NCI-H2107 treated with DMSO at 0.1 percent for 48 hours (cell line): ENCODE measurements at regions not wholly inside any gene's neighbourhood (a gene's known extent, or its start where the extent isn't known, plus 50 kb on each side); places are given as distances from the start of the nearest gene placed in this dataset.

Source experiments
- DNase-seq: peaks from one replicate; lab custom pipeline; 2025; ENCODE audit not compliant: unreplicated experiment; lab: John Stamatoyannopoulos, UW

- no peak for DNase-seq
Measured at GRCh38 chr12:92332552-92332951, 186.9 kb upstream of the BTG1 start.

DNA sequence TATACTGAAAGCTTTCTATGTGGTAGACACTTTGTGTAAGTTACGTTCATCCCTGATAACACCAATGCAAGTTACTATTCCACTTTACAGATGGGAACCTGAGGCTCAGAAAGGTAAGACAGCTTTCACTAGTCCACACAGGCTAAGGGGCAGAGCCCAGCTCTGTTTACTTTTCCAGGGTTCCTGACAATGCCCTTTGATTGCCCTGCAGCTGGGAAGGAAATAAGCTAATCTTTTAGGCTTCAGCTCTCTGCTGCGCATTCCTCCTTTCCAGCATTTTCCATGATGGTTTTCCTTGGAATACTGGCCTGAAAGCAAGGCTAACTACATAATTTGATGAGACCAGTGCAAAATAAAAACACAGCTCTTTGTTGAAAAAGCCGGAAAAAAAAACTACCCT is 185.7 kb upstream of the BTG1 start:
- DNase-seq: no peak

GRCh38 chr12:92330654-92331053 is 185.0 kb upstream of the BTG1 start:
- DNase-seq: no peak

DNA sequence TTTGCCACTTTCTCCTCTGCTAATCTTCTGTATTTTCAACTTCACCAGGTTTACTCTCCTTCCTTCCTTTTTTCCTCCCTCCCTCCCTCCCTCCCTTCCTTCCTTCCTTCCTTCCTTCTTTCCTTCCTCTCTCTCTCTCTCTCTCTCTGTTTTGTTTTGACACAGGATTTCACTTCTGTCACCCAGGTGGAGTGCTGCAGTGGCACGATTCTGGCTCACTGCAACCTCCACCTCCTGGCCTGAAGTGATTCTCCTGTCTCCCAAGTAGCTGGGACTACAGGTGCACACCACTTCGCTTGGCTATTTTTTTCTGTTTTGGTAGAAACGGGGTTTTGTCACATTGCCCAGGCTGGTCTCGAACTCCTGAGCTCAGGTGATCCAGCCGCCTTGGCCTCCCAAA is 181.2 kb upstream of the BTG1 start:
- no peak for DNase-seq

DNA sequence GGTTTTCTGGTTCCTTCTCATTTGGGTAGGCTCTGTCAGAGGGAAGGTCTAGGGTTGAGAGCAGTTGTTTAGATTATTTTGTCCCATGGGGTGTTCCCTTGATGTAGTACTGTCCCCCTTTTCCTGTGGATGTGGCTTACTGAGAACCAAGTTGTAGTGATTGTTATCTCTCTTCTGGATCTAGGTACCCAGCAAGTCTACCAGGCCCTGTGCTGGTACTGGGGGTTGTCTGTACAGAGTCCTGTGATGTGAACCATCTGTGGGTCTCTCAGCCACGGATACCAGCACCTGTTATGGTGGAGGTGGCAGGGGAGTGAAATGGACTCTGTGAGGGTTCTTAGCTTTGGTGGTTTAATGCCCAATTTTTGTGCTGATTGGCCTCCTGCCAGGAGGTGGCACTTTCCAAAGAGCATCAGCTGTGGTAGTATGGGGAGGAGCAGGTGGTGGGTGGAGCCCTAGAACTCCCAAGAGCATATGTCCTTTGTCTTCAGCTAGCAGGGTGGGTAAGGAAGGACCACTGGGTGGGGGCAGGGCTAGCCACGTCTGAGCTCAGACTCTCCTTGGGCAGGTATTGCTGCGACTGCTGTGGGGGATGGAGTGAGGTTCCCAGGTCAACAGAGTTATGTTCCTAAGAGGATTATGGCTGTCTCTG is 179.3 kb upstream of the BTG1 start:
- no peak for DNase-seq

GRCh38 chr12:92312463-92312964 is 166.9 kb upstream of the BTG1 start:
- DNase-seq: no peak

- DNase-seq: no peak
Measured at GRCh38 chr12:92304371-92305055, 158.9 kb upstream of the BTG1 start.

DNA sequence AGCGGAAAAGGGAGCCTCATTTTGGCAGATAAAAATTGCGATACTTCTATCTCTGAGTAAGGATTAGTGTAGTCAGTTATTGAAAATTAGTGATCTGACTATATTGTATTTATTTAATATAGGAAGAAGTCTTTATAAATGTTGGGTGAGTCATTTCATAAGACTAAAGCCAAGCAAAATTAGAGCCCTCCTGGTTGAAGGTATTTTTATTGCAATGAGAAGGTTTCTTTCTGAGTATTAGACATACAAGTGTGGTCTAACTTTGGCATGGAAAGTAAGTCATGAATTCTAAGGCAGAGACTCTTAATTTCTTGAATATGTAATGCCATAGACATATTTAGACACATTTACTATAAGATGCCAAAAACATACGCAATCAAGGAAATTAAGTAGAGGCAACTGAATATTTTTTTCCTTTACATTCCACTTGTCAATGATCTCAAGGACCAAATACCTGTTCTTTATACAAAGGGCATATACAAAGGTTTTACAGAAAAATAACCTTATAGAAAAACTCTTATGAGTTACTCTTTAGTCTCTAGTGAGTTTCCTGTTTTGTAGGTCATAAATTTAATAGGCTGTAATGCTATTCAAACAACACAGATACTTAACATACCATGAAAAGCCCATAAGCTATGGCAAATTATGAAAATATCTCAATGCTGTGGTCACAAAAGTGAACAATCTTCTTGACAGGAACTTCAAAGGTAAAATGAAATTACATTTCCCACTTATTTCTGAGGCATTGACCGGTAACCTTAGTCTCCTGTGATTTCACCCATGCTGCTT is 156.6 kb upstream of the BTG1 start:
- DNase-seq: no peak

DNA sequence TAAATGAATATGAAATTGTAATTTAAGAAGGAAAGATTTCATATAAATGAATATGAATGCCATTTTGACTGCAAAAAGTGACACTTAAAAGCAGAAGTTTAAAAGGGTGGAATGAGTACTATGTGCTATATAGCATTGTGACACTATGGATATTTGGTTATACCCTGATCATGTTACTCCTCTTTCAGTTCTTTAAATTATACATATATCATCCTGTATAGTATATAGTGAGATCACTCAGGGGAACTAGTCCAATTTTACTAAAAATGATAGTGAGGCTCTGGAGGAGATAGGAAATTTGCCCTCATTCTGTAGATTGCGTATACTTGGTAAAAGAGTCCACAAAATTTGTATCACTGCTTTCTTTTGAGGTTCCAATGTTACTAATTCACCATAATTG is 155.7 kb upstream of the BTG1 start:
- DNase-seq: no peak

DNA sequence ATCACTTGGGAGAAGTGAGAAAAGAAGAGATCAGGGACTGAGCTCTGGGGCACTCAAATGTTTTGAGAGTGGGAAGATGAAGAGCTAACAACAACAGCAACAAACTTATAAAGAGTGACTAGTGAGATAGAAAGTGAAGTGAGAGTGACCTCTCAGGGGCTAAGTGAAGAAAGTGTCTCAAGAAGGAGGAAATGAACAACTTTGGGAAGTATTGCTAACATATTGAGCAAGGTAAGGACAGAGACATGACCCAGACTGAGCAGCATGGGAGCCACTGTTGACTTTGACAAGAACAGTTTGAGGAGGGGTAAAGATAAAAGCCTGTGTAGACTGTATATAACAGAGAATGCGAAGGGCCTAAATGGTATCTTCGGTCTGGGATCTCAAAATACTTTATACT is 155.1 kb upstream of the BTG1 start:
- no peak for DNase-seq

DNA sequence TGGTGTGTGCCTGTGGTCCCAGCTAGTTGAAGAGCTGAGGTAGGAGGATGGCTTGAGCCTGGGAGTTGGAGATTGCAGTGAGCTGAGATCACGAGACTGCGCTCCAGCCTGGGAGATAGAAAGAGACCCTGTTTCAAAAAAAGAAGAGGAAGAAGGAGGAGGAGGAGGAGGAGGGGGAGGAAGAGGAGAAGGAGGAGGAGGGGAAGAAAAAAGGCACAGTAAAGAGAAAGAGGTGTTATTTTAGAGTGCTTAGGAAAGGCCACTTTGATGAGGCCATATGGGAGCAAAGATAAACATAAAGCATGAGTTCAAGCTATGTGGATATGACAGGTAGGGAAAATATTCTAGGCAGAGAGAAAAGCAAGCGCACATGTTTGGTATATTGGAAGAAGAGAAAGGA is 154.1 kb upstream of the BTG1 start:
- no peak for DNase-seq

DNA sequence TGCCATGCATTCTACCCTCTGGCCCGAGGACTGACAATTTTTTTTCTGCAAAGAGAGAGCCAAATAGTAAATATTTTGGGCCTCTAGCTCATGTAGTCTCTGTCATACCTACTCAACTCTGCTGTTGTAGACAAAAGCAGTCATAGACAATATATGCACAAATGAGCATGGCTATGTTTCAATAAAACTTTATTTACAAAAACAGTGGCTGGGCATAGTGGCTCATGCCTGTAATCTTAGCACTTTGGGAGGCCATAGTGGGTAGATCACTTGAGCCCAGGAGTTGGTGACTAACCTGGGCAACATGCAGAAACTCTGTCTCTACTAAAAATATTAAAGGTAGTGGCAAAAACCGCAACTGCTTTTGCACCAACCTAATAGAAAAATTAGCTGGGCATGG is 153.7 kb upstream of the BTG1 start:
- DNase-seq: no peak

DNA sequence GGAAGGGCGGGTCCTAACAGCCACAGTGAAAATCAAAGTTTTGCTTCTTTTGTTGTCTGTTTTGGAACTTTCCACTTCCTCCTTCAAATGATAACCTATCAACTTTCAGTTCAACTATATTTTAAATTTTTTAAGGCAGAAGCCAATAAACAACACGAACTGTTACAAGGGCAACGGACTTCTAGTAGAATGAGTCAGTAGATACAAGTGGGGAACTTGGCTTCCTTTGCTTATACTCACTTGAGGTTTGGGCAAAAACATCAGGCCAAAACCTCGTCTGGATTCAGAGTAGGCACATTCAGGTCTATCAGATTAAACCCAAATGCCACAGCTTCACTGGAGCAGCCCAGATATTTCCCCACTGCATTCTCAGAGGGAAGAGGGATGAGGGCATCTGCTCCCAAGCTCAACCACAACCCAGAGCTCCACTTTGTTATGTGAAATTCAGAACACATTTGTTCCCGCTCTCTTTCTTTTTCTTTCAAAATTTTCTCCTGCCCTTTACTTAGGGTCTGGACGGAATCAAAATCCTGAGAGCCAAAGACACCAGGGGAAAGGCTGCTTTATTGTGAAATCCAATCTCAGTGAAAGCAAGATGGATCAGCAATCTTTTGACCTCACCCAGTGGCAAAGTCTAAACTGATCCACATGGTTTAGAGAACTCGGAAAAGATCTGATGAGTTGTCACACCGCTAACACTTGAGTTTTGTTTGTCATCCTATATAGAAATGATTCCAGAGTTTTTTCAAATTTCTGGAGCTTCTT is 152.5 kb upstream of the BTG1 start:
- DNase-seq: no peak

DNA sequence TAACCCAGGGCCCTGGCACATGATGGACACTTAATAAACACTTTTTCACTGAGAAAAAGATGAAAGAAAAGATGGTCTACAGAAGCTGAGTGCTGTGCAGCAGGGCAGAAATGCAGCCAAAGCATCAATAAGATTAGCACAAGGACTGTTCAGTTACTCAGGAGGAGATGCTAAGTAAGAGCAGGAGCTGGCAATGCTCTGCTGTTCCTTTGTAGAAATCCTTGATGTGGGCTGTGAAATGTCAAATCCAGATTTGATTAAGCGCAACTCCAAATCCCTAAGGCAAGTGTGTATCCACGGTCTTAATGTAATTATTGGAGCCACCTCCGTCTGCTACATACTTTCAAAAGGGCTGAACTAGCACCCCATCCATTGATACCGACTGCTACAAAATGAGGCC is 151.8 kb upstream of the BTG1 start:
- no peak for DNase-seq

- DNase-seq: no peak
Measured at GRCh38 chr12:92295523-92295922, 149.9 kb upstream of the BTG1 start.

DNA sequence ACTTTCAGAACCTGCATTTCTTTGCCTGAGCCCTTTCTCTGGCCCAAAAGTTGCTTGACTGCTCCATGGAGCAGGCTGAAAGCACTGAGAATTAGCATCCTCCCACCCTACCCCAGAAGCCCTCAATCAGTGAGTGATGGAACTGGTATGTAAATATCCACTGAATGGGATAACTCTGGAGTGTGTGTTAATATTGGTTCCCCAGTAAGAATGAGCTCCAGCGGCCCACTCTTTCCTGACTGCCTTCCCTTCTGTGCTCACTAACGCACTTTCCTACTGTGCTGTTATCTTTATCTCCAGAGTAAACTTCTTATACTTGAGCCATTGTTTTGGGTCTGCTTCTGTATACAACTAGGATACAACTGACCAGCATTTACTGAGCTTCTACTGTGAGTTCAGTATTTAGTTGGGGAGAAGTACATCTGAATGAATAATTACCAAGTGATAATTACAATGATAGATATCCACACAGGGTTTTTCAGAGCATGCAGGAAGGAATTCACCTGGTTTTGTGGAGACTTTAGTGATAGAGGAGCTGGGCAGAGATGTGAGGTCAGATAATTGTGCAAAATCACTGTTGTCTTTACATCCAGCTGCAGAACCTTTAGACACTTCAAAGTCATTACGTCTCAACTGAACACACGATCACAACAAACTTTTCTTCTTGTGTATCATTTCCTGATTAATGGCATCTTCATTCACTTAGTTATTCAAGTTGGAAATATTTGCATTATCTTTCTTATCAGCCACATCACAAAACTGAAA is 149.2 kb upstream of the BTG1 start:
- DNase-seq: no peak

DNA sequence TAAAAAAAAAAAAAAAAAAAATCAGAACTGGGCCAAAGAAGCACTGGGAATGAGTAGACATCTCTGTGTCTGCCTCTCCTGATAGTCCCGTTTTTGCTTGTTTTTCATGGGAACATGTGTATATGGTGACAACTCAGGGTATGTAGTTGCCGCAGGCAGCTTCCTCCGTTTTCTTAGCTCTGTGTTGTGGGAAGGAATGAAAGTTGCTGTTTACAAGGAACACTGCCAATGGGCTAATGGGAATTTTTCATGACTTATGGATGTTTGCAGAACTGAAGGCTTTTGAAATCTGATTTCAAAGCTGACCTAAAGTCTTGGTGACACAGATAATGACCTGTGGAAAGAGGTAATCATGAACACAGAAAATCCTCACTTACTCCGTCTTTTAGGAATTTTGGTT is 146.4 kb upstream of the BTG1 start:
- DNase-seq: no peak

DNA sequence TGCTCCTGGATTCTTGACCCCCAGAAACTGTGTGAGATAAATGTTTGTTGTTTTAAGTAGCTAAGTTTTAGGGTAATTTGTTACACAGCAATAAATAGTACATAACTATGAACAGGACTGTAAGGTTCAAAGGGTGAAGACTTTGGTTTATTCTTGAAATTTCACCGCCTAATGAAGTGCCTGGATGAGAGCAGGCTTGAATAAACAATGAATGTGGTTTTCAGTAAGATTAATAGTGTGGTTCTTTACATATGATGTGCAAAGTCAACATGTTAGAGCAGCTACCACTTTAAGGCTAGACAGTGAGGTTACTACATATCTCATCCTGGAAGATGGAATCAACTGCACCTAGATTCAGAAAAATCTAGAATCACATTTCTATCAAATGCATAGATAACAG is 145.2 kb upstream of the BTG1 start:
- DNase-seq: no peak

DNA sequence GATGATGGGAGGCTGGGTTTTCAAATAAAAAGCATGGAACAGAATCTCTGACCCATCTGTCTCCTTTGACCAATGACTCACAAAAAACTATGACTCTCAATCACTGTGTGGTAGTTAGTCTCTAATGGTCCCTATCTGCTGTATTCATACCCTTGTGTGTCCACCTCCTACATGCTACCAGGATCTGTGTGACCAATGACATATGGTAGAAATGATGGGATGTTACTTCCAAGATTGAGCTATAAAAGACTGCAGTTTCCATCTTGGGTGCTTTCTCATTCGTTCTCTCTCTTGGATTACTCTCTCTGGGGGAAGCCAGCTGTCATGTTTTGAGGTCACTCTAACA is 144.7 kb upstream of the BTG1 start:
- DNase-seq: no peak

DNA sequence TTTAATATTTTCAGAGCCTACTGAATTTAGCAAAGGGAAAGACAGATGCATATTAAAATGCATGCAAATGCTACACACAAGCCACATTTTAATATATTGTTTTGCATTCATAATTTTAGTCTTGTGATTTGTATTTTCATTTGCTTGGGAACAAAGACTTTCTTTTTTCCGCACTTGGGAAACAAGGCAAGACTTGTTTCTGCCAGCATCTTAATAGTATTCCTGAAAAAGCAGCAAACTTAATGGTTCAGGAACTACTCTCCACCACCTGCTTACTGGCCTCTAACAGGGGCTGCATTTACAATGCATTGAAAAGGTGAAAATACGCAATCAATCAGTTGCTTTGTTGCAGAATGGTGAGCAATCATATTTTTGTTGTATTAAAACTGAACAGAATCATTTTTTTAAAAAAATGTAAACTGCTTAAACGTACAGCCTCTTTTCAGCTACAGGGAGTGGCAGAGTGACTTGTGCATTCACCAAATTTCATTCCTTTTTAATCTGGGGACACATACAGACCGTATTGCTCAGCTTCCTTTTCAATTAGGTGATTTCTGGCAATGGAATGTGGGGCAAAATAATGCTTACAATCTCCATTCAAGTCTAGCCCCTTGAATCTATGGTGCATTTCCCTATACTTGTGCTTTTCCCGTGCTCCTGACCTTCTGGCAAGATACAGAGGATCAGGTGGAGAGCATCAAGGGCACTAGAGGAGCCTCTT is 144.1 kb upstream of the BTG1 start:
- DNase-seq: no peak
